K562 (cell line): ENCODE measurements at regions not wholly inside any gene's neighbourhood (a gene's known extent, or its start where the extent isn't known, plus 50 kb on each side); places are given as distances from the start of the nearest gene placed in this dataset.

ENCODE experiments used
- ATAC-seq: fragments of 200-7000 bp; cut with Tn5 transposase; 3 replicates; pipeline ENCODE4 v1.9.1; 2020; ENCODE audit warnings: moderate library complexity
- BruUV-seq: library from RNA; stranded (reverse); fragments of 400-500 nt; replicated peaks from 2 replicates; lab custom pipeline; 2021; lab: Mats Ljungman, UMichigan
- CTCF ChIA-PET: fragments of 300-600 bp; formaldehyde crosslinking; extraction: SDS; loops from one replicate; lab custom pipeline; 2021; ENCODE audit warnings: low intra/inter-chr PET ratio; lab: Yijun Ruan, JAX
- POLR2A ChIA-PET: fragments of 300-600, 350-650 bp; sonication (Branson Sonifier 250); formaldehyde crosslinking; extraction: SDS; loops from one replicate; lab custom pipeline; 2021; ENCODE audit warnings: antibody characterized with exemption, inconsistent platforms; lab: Yijun Ruan, JAX
- DNase-seq, 4 experiments: peaks; one replicate each; pipeline versions ENCODE4 v3.0.0 to v3.0.0-alpha.2; 2011 to 2018; ENCODE audit warnings: low spot score in 3 of 4, mixed read lengths in 3 of 4; ENCODE audit errors: extremely low read depth in 1 of 4
- FAIRE-seq: peaks from 2 replicates; lab custom pipeline; 2011; peaks lifted over from hg19 to GRCh38; lab: Jason Lieb, UNC
- H2AFZ ChIP-seq: 2 replicates; pipeline ENCODE4 v1.6.0; 2011; ENCODE audit warnings: low read depth, low read length, control low read depth, inconsistent platforms
- H3K27ac ChIP-seq: fragments of 200-600 bp; 3 replicates; pipeline ENCODE4 v1.8.0; 2011; ENCODE audit warnings: low read depth, mild to moderate bottlenecking, control low read depth, inconsistent platforms, low read length, moderate library complexity, mixed read lengths; ENCODE audit errors: extremely low read depth
- H3K27me3 ChIP-seq, 2 experiments: fragments of 300-600 bp in 1 of 2; 2 replicates in 1 of 2; 3 replicates in 1 of 2; pipeline versions ENCODE4 v1.6.0 to v1.8.0; 2011; ENCODE audit warnings: inconsistent platforms in 2 of 2, low read length in 2 of 2, mild to moderate bottlenecking in 1 of 2, mixed read lengths in 1 of 2, moderate library complexity in 1 of 2; ENCODE audit not compliant: control insufficient read depth in 2 of 2, insufficient read depth in 2 of 2
- H3K36me3 ChIP-seq: fragments of 300-600 bp; 3 replicates; pipeline ENCODE4 v1.8.0; 2011; ENCODE audit warnings: mild to moderate bottlenecking, low read length, inconsistent platforms; ENCODE audit not compliant: control insufficient read depth, insufficient read depth
- H3K4me1 ChIP-seq, 2 experiments: fragments of 200-600 bp in 1 of 2; replicated peaks in 1 of 2; 2 replicates in 1 of 2; 3 replicates in 1 of 2; pipeline versions ENCODE4 v1.5.1 to v1.8.0; 2011; ENCODE audit warnings: inconsistent platforms in 2 of 2, low read length in 2 of 2, mild to moderate bottlenecking in 1 of 2, mixed read lengths in 1 of 2, moderate library complexity in 1 of 2; ENCODE audit not compliant: control insufficient read depth in 2 of 2, insufficient read depth in 2 of 2
- H3K4me2 ChIP-seq: 2 replicates; pipeline ENCODE4 v1.6.1; 2011; ENCODE audit warnings: low read length, control low read depth, inconsistent platforms, mixed read lengths; ENCODE audit not compliant: insufficient read depth
- H3K4me3 ChIP-seq: fragments of 200-600 bp; sonication (generic), shearing (Covaris generic); 2 replicates; pipeline ENCODE4 v1.5.1; 2016; ENCODE audit warnings: control low read depth, inconsistent platforms
- H3K79me2 ChIP-seq: fragments of 200-600 bp; 3 replicates; pipeline ENCODE4 v1.8.0; 2011; ENCODE audit warnings: low read length, inconsistent platforms; ENCODE audit not compliant: control insufficient read depth, insufficient read depth
- H3K9ac ChIP-seq, 2 experiments: 2 replicates each; pipeline versions ENCODE4 v1.6.0 to v1.6.1; 2011; ENCODE audit warnings: low read depth in 2 of 2, low read length in 2 of 2, control low read depth in 1 of 2, inconsistent platforms in 1 of 2, mild to moderate bottlenecking in 1 of 2, mixed read lengths in 1 of 2; ENCODE audit not compliant: insufficient read depth in 1 of 2
- H3K9me1 ChIP-seq: one replicate; pipeline ENCODE4 v1.6.0; 2011; ENCODE audit warnings: inconsistent platforms, mild to moderate bottlenecking, low read length, moderate library complexity; ENCODE audit not compliant: control insufficient read depth, insufficient read depth
- H3K9me3 ChIP-seq: replicated peaks from 2 replicates; pipeline ENCODE4 v1.5.1; 2011; ENCODE audit warnings: low read depth, low read length, inconsistent platforms; ENCODE audit not compliant: control insufficient read depth, insufficient read depth
- H4K20me1 ChIP-seq: replicated peaks from 2 replicates; pipeline ENCODE4 v1.6.1; 2011; ENCODE audit warnings: low read length, inconsistent platforms, mixed read lengths; ENCODE audit not compliant: control insufficient read depth, insufficient read depth
- ARID3B ChIP-seq: fragments of 250-450 bp; sonication (Bioruptor Pico); IDR thresholded peaks from 2 replicates; pipeline ENCODE4 v1.4.0; 2020; ENCODE audit warnings: borderline replicate concordance
- CSDE1 ChIP-seq, 2 experiments: fragments of 450-650 bp; IDR thresholded peaks; 2 replicates each; pipeline ENCODE4 v1.6.1; 2016; ENCODE audit warnings: mild to moderate bottlenecking in 1 of 2
- DLX4 ChIP-seq: fragments of 250-450 bp; sonication (Bioruptor Pico); IDR thresholded peaks from 2 replicates; pipeline ENCODE4 v1.6.1; 2021; ENCODE audit warnings: mild to moderate bottlenecking
- EP400 ChIP-seq: fragments of 450-650 bp; IDR thresholded peaks from 2 replicates; pipeline ENCODE4 v1.6.1; 2017; ENCODE audit warnings: antibody characterized with exemption, mild to moderate bottlenecking, moderate library complexity
- LCOR ChIP-seq: sonication (generic); formaldehyde crosslinking; IDR thresholded peaks from 2 replicates; pipeline ENCODE4 v1.8.0; 2022; ENCODE audit warnings: mild to moderate bottlenecking, missing genetic modification reagents
- RBBP5 ChIP-seq: fragments of 200-600 bp; sonication (generic); IDR thresholded peaks from 2 replicates; pipeline ENCODE4 v1.6.1; 2012; ENCODE audit warnings: borderline replicate concordance, mild to moderate bottlenecking, low read length, control low read depth, inconsistent platforms; ENCODE audit not compliant: insufficient read depth, poor library complexity, severe bottlenecking
- TSC22D4 ChIP-seq: fragments of 450-650 bp; IDR thresholded peaks from 2 replicates; pipeline ENCODE4 v1.6.1; 2016; ENCODE audit warnings: missing genetic modification characterization, missing biosample characterization, control low read depth
- ZBTB1 ChIP-seq: sonication (generic); formaldehyde crosslinking; IDR thresholded peaks from 2 replicates; pipeline ENCODE4 v1.8.1; 2023; ENCODE audit warnings: missing genetic modification reagents, low read depth, mild to moderate bottlenecking, borderline replicate concordance
- ZNF217 ChIP-seq: sonication (generic); formaldehyde crosslinking; IDR thresholded peaks from 2 replicates; pipeline ENCODE4 v1.8.0; 2022; ENCODE audit warnings: mild to moderate bottlenecking, missing genetic modification reagents
- WGBS: fragments of 100-300 bp; shearing (Covaris generic); methylation state at CpG from one replicate; pipeline ENCODE4 v1.1.6; 2016; ENCODE audit warnings: low coverage, mixed read lengths; ENCODE audit not compliant: insufficient coverage; ENCODE audit errors: missing lambda C conversion rate; 5-methylcytosine and 5-hydroxymethylcytosine counted together
- in situ Hi-C: fragments of 300-500 bp; cut with MboI; formaldehyde crosslinking; loops from 4 replicates; pipeline ENCODE4 v1.15.0; 2018; ENCODE audit warnings: inconsistent platforms, mixed read lengths
- intact Hi-C: fragments of 100-400 bp; cut with micrococcal nuclease; formaldehyde crosslinking; loops from 2 replicates; pipeline ENCODE4 v1.14.2; 2022

DNA sequence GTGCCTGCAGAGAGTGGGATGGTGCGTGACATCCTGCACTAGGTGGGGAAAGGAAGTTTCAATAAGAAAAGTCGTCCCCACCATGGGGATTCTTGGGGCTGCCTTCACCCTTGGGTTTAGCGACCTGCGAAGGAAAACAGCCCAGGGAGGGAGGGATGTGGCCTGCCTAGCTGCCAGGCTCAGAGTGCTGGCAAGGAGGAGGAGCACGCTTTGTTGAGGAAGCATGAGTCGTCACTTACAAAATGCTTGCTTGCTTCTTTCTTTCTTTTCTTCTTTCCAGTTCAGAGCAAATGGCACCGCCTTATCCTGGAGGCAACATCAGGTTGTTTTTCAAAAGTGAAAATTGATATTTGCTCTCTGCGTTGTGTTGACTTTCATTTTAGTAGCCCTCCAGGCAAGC, 123.2 kb downstream of the TFAP2C start:
- H3K4me1 ChIP-seq = no peaks in the 10 kb centered on the region
- no TSS peak for BruUV-seq
- no peak overlapping the region for H2AFZ ChIP-seq
- no peak overlapping the region for H3K4me3 ChIP-seq
- H3K36me3 ChIP-seq = no peaks in the 10 kb centered on the region
- no peak for FAIRE-seq
- peaks cover 0 to 2% of the 10 kb centered on the region in 2 experiments; a peak in 1 of 5 replicates for H3K27me3 ChIP-seq
- TF ChIP-seq DLX4 (no peak), LCOR (CRISPR knock-in tag) (no peak)
- TF ChIP-seq, all 486 proteins: peak for 0
- no peak overlapping the region for H3K9ac ChIP-seq
- no peaks in the 10 kb centered on the region for H3K9me3 ChIP-seq
- DNase-seq (no peak), ATAC-seq (no peak)
- in situ Hi-C loops = no loop called here
- intact Hi-C loops = no loop called here
- H3K27ac ChIP-seq = no peak overlapping the region
- POLR2A ChIA-PET = no interaction called here
- WGBS = 0% methylated on average over 7 of the region's 8 CpGs
- CTCF ChIA-PET = no interaction called here
- H4K20me1 ChIP-seq = no peaks in the 10 kb centered on the region; the same call in 1 of the 2 replicates
- no peaks in the 10 kb centered on the region for H3K79me2 ChIP-seq
- H3K4me2 ChIP-seq = no peak overlapping the region
- H3K9me1 ChIP-seq = no peaks in the 10 kb centered on the region

GRCh38 chr20:56755201-56755600, 126.1 kb downstream of the TFAP2C start:
- no peak overlapping the region for H3K9ac ChIP-seq
- CTCF ChIA-PET = no interaction called here
- no TSS peak for BruUV-seq
- POLR2A ChIA-PET = interaction anchor here (1.3 kb wide), 1 partner anchor 12 kb away, joined by 3 read pairs; no protein-coding TSS in a partner anchor
- H2AFZ ChIP-seq = no peak overlapping the region
- no peaks in the 10 kb centered on the region for H3K9me1 ChIP-seq
- intact Hi-C loops = no loop called here
- H4K20me1 ChIP-seq = no peaks in the 10 kb centered on the region
- no peaks in the 10 kb centered on the region for H3K9me3 ChIP-seq
- in situ Hi-C loops = no loop called here
- H3K79me2 ChIP-seq = no peaks in the 10 kb centered on the region
- H3K36me3 ChIP-seq = no peaks in the 10 kb centered on the region
- no peak for FAIRE-seq
- WGBS = 2% methylated on average over 3 of the region's 3 CpGs
- no peak for DNase-seq
- H3K4me1 ChIP-seq = no peaks in the 10 kb centered on the region
- no peaks in the 10 kb centered on the region for H3K27me3 ChIP-seq
- no peak overlapping the region for H3K27ac ChIP-seq
- H3K4me3 ChIP-seq = no peak overlapping the region
- no peak overlapping the region for H3K4me2 ChIP-seq
- no peak for ATAC-seq
- TF ChIP-seq TSC22D4 (tag) (no peak), RBBP5 (no peak), EP400 (no peak), ZBTB1 (no peak), ZNF217 (no peak), ARID3B (CRISPR knock-in tag) (no peak), CSDE1 (IDR thresholded peaks at IDR 0.05) (no peak)
